Progenitor cell of endocrine pancreas (in vitro differentiated cells): ENCODE measurements at regions not wholly inside any gene's neighbourhood (a gene's known extent, or its start where the extent isn't known, plus 50 kb on each side); places are given as distances from the start of the nearest gene placed in this dataset.

Source experiments
- DNase-seq: peaks from one replicate; pipeline ENCODE4 v3.0.0; 2021; ENCODE audit warnings: low spot score; ENCODE audit not compliant: unreplicated experiment
- H3K27ac Mint-ChIP-seq: 2 replicates; pipeline ENCODE4 v1.8.0; 2021; ENCODE audit warnings: mild to moderate bottlenecking, moderate library complexity, mixed read lengths
- H3K27me3 Mint-ChIP-seq: 2 replicates; pipeline ENCODE4 v1.8.0; 2021; ENCODE audit warnings: mixed read lengths
- H3K36me3 Mint-ChIP-seq: 2 replicates; pipeline ENCODE4 v1.8.0; 2022; ENCODE audit warnings: mixed read lengths; ENCODE audit not compliant: insufficient read depth
- H3K4me1 Mint-ChIP-seq: 2 replicates; pipeline ENCODE4 v1.8.0; 2021; ENCODE audit warnings: low read depth, mixed read lengths
- H3K4me3 Mint-ChIP-seq: 2 replicates; pipeline ENCODE4 v1.8.0; 2021; ENCODE audit warnings: low read depth, mild to moderate bottlenecking, moderate library complexity, mixed read lengths
- H3K9me3 Mint-ChIP-seq: 2 replicates; pipeline ENCODE4 v1.8.0; 2021; ENCODE audit warnings: low read depth, mixed read lengths
- CTCF ChIP-seq: fragments of 200-600 bp; sonication (generic); IDR thresholded peaks from one replicate; pipeline ENCODE4 v1.5.0; 2021; ENCODE audit warnings: antibody characterized with exemption, mild to moderate bottlenecking; ENCODE audit not compliant: unreplicated experiment

- Mint-ChIP-seq H3K27me3 (peaks cover 59% of the 10 kb centered on the region), H3K4me1 (peaks cover 3% of the 10 kb centered on the region), H3K36me3 (peaks cover 1% of the 10 kb centered on the region), H3K4me3 (no peak overlapping the region), H3K9me3 (no peaks in the 10 kb centered on the region), H3K27ac (no peak overlapping the region)
- DNase-seq, result no peak
- TF ChIP-seq CTCF, result no peak
These were observed 91.2 kb downstream of the IRX2 start for GRCh38 chr5:2660315-2660714.

GRCh38 chr5:2658881-2659470 lies 92.5 kb downstream of the IRX2 start:
- DNase-seq, result no peak
- Mint-ChIP-seq H3K4me3 (no peak overlapping the region), H3K27me3 (peaks cover 64% of the 10 kb centered on the region), H3K36me3 (peaks cover 1% of the 10 kb centered on the region), H3K9me3 (no peaks in the 10 kb centered on the region), H3K27ac (no peak overlapping the region), H3K4me1 (peaks cover 3% of the 10 kb centered on the region)
- TF ChIP-seq CTCF, result no peak

GRCh38 chr5:2658447-2658846 lies 93.0 kb downstream of the IRX2 start:
- Mint-ChIP-seq H3K4me1 (peaks cover 1% of the 10 kb centered on the region), H3K27me3 (peaks cover 64% of the 10 kb centered on the region), H3K9me3 (no peaks in the 10 kb centered on the region), H3K36me3 (no peaks in the 10 kb centered on the region), H3K4me3 (no peak overlapping the region), H3K27ac (no peak overlapping the region)
- DNase-seq, result no peak
- no peak for TF ChIP-seq CTCF

DNA sequence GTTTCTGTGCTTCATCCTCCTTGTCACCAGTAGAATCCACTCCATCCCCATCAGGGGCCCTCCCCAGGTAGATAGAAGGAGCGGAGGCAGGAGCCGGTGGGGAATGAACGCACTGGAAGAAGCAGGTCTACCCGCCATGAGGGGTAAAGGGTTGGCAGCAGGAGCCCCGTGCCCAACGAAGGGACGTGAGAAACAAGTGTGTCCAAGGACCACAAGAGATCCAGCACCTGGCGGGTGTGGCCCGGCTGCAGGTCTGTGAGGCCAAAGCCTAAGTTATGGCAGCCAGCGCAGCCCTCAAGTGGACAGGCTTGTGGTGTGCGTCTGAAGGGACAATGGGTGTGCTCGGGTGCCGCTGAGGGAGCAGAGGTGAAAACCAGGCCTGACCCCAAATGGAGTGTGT lies 94.3 kb downstream of the IRX2 start:
- no peak for DNase-seq
- Mint-ChIP-seq H3K36me3 (no peaks in the 10 kb centered on the region), H3K27me3 (peaks cover 68% of the 10 kb centered on the region), H3K9me3 (no peaks in the 10 kb centered on the region), H3K4me3 (no peak overlapping the region), H3K27ac (no peak overlapping the region), H3K4me1 (peaks cover 1% of the 10 kb centered on the region)
- no peak for TF ChIP-seq CTCF

DNA sequence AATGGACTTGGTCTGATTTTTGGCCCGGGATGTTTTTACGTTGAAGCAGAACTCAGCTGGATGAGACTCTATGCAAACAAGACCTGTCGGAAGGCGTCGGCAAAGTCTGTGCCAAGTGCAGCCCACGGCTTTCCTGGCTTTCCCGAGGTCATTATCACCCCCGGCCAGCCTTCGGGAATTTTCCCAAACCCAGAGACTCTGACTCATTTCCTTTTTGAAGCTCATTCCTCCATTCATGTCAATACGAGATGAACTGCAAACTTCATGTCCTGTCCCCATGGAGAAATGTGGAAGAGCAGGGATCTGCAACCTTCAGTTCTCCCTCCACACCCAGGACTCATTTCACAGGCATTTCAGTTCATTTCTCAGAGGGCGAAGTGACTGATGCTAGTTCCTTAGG lies 95.3 kb downstream of the IRX2 start:
- peaks cover 64% of the 10 kb centered on the region for H3K27me3 Mint-ChIP-seq
- H3K36me3 Mint-ChIP-seq, result no peaks in the 10 kb centered on the region
- no peak for TF ChIP-seq CTCF
- no peak overlapping the region for H3K27ac Mint-ChIP-seq
- H3K4me1 Mint-ChIP-seq, result peaks cover 1% of the 10 kb centered on the region
- no peak for DNase-seq
- H3K9me3 Mint-ChIP-seq, result no peaks in the 10 kb centered on the region
- no peak overlapping the region for H3K4me3 Mint-ChIP-seq
